Common myeloid progenitor, CD34-positive (primary cell): ENCODE measurements at regions not wholly inside any gene's neighbourhood (a gene's known extent, or its start where the extent isn't known, plus 50 kb on each side); places are given as distances from the start of the nearest gene placed in this dataset.

ENCODE experiments used
- CTCF ChIA-PET: fragments of 350-600 bp; sonication (Branson Sonifier 250); formaldehyde crosslinking; loops from one replicate; lab custom pipeline; 2021; ENCODE audit warnings: antibody characterized with exemption; lab: Charles Lee
- POLR2A ChIA-PET: fragments of 350-600 bp; sonication (Branson Sonifier 250); formaldehyde crosslinking; loops from one replicate; lab custom pipeline; 2021; ENCODE audit warnings: antibody characterized with exemption; lab: Charles Lee
- DNase-seq, 3 donors: peaks; one replicate each; pipeline versions ENCODE4 v3.0.0 to v3.0.0-alpha.2; 2013
- H3K27ac ChIP-seq, 2 experiments: 1 replicate in 1 of 2; 2 replicates in 1 of 2; pipeline ENCODE4 v1.7.0; 2013; ENCODE audit warnings: inconsistent platforms in 2 of 2, low read length in 2 of 2, mild to moderate bottlenecking in 2 of 2, low read depth in 1 of 2, moderate library complexity in 1 of 2; ENCODE audit not compliant: severe bottlenecking in 2 of 2, insufficient read depth in 1 of 2, poor library complexity in 1 of 2
- H3K27me3 ChIP-seq, 5 experiments: replicated peaks in 2 of 5; 1 replicate in 3 of 5; 2 replicates in 2 of 5; pipeline versions ENCODE4 v1.6.1 to v1.7.0; 2013; ENCODE audit warnings: low read length in 4 of 5, mild to moderate bottlenecking in 2 of 5, moderate library complexity in 2 of 5, inconsistent platforms in 1 of 5; ENCODE audit not compliant: insufficient read depth in 5 of 5, control insufficient read depth in 4 of 5
- H3K36me3 ChIP-seq, 4 experiments: 1 replicate in 2 of 4; 2 replicates in 2 of 4; pipeline versions ENCODE4 v1.6.1 to v1.7.0; 2013; ENCODE audit warnings: low read length in 3 of 4, control low read depth in 1 of 4, mild to moderate bottlenecking in 1 of 4; ENCODE audit not compliant: control insufficient read depth in 4 of 4, insufficient read depth in 4 of 4
- H3K4me1 ChIP-seq, 4 experiments: 1 replicate in 3 of 4; 2 replicates in 1 of 4; pipeline versions ENCODE4 v1.6.1 to v1.7.1; 2013; ENCODE audit warnings: low read length in 3 of 4, mild to moderate bottlenecking in 3 of 4, control low read depth in 1 of 4, inconsistent platforms in 1 of 4, moderate library complexity in 1 of 4; ENCODE audit not compliant: control insufficient read depth in 4 of 4, insufficient read depth in 4 of 4; ENCODE audit errors: control extremely low read depth in 1 of 4
- H3K4me3 ChIP-seq, 7 experiments: 1 replicate in 4 of 7; 2 replicates in 3 of 7; pipeline versions ENCODE4 v1.5.1 to v1.7.0; 2013; ENCODE audit warnings: mild to moderate bottlenecking in 7 of 7, low read length in 6 of 7, moderate library complexity in 6 of 7, inconsistent platforms in 2 of 7, low read depth in 2 of 7, control low read depth in 1 of 7; ENCODE audit not compliant: insufficient read depth in 4 of 7, control insufficient read depth in 1 of 7; ENCODE audit errors: extremely low read depth in 1 of 7
- H3K9me3 ChIP-seq, 5 experiments: 1 replicate in 4 of 5; 2 replicates in 1 of 5; pipeline versions ENCODE4 v1.6.1 to v1.7.1; 2013; ENCODE audit warnings: low read length in 4 of 5, mild to moderate bottlenecking in 2 of 5, inconsistent platforms in 1 of 5, low read depth in 1 of 5, moderate library complexity in 1 of 5; ENCODE audit not compliant: control insufficient read depth in 4 of 5, insufficient read depth in 2 of 5; ENCODE audit errors: control extremely low read depth in 1 of 5
- WGBS: methylation state at CpG from one replicate; pipeline ENCODE4 v1.1.5; 2013; ENCODE audit not compliant: insufficient coverage; 5-methylcytosine and 5-hydroxymethylcytosine counted together

GRCh38 chr7:85829817-85830432 lies 643.1 kb upstream of the SEMA3D start:
- CTCF ChIA-PET: interaction anchor here (0.7 to 4.3 kb wide), 8 partner anchors 9 to 806 kb away, joined by 3 to 35 read pairs (median 5); no protein-coding TSS in a partner anchor
- H3K4me1 ChIP-seq: no peaks in the 10 kb centered on the region
- WGBS: no CpG with 5 or more reads among the region's 3 CpGs
- H3K27ac ChIP-seq: no peak overlapping the region
- no peaks in the 10 kb centered on the region for H3K9me3 ChIP-seq
- no peak overlapping the region for H3K4me3 ChIP-seq
- POLR2A ChIA-PET: no interaction called here
- DNase-seq: peak; percentile 2 to 32 (median 24)
- no peaks in the 10 kb centered on the region for H3K27me3 ChIP-seq
- no peaks in the 10 kb centered on the region for H3K36me3 ChIP-seq

DNA sequence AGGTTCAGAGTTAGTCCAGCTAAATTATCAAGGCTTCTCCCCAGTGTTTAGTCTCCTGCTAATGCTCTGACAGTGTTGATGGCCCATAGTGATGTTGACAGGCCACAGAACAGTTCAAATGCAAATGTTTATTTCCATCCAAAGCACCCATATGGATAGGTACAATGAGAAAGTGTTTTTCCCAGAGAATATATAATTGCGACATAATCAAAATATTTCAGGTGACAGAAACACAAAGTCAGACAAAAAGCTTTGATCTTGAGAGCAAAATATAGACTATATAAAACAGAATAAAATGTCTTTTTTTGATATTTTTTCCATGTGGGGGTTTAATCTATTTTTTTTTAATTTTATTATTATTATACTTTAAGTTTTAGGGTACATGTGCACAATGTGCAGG lies 642.3 kb upstream of the SEMA3D start:
- Histone ChIP-seq H3K27ac (no peak overlapping the region), H3K36me3 (no peaks in the 10 kb centered on the region), H3K4me1 (no peaks in the 10 kb centered on the region), H3K27me3 (no peaks in the 10 kb centered on the region), H3K9me3 (no peaks in the 10 kb centered on the region), H3K4me3 (no peak overlapping the region)
- ChIA-PET CTCF (interaction anchor here (0.5 to 4.3 kb wide), 8 partner anchors 8 to 1893 kb away, joined by 3 to 35 read pairs (median 5); no protein-coding TSS in a partner anchor), POLR2A (no interaction called here)
- no peak for DNase-seq
- WGBS: no CpG with 5 or more reads among the region's 1 CpG

- ChIA-PET POLR2A (no interaction called here), CTCF (interaction anchor here (0.5 to 4.3 kb wide), 4 partner anchors 150 to 1893 kb away, joined by 3 to 35 read pairs (median 4); no protein-coding TSS in a partner anchor)
Observed at GRCh38 chr7:85828614-85829013, 641.8 kb upstream of the SEMA3D start.

DNA sequence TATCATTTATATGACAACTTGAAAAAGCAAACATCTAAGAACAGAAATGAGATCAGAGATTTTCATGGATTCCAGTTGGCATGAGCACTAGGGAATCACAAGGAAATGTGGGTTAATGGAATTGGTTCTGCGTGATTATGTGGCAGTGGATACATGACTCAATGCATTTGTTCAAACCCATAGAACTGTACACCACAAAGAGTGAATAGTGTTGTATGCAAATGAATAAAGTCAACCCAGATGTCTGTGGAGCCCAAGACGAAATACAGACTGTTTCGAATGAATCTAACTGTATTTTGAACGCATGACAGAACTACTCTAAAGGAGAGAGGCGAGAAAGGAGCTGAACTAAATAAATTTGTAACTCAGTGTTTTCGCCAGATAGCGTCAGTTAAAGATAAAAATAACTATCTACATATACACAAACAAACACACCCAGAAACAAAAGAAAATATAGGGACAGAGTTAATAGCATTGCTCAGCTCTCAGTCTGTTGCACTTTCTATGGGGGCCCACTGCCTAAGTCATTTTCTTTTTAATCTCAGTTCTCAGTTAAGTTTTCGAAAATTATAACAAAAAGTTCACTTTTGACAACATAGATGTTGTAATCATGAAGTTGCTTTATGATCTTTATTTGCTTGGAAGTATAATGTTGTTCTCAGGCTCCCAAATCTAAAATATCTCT lies 636.7 kb upstream of the SEMA3D start:
- Histone ChIP-seq H3K4me1 (no peaks in the 10 kb centered on the region), H3K27me3 (no peaks in the 10 kb centered on the region), H3K36me3 (no peaks in the 10 kb centered on the region), H3K4me3 (no peak overlapping the region), H3K27ac (no peak overlapping the region), H3K9me3 (peaks cover 0 to 5% (median 3%) of the 10 kb centered on the region in 5 experiments)
- ChIA-PET POLR2A (no interaction called here), CTCF (interaction anchor here (0.7 kb wide), 1 partner anchor 1330 kb away, joined by 3 read pairs; no protein-coding TSS in a partner anchor)
- 96% methylated on average over 4 of the region's 8 CpGs for WGBS
- no peak for DNase-seq

More at GRCh38 chr7:85828614-85829013, 641.8 kb upstream of the SEMA3D start:
- H3K4me3 ChIP-seq: no peak overlapping the region
- 100% methylated on average over 1 of the region's 2 CpGs for WGBS
- H3K4me1 ChIP-seq: no peaks in the 10 kb centered on the region
- H3K9me3 ChIP-seq: no peaks in the 10 kb centered on the region
- H3K27me3 ChIP-seq: no peaks in the 10 kb centered on the region
- DNase-seq: no peak
- no peak overlapping the region for H3K27ac ChIP-seq
- no peaks in the 10 kb centered on the region for H3K36me3 ChIP-seq

DNA sequence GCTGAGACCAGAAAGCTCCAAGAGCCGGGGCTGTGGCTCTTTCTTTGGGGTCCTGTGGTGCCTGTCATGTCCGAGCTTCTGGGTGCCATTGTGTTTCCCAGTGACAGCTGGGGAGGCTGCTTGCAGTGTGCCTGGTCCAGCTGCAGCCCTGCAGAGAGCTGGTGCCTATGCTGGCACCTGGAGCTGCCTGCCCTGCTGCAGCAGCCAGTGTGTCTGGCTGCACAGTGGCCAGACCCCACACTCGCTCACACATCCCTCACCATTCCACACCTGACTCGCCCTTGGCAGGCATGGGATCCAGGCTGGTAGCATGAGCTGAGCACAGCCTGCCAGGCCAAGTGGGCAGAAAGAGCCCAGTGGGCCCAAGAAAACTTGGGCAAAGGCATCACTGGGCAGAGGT lies 635.1 kb upstream of the SEMA3D start:
- DNase-seq: no peak
- CTCF ChIA-PET: interaction anchor here (1.2 kb wide), 1 partner anchor 8 kb away, joined by 5 read pairs; no protein-coding TSS in a partner anchor

GRCh38 chr7:85820702-85821443 lies 634.0 kb upstream of the SEMA3D start:
- no peak for DNase-seq
- ChIA-PET POLR2A (no interaction called here), CTCF (interaction anchor here (1.1 to 1.2 kb wide), 2 partner anchors 9 to 10 kb away, joined by 3 to 5 read pairs; no protein-coding TSS in a partner anchor)
- 97% methylated on average over 5 of the region's 5 CpGs for WGBS
- no peaks in the 10 kb centered on the region for H3K27me3 ChIP-seq
- no peak overlapping the region for H3K27ac ChIP-seq
- no peaks in the 10 kb centered on the region for H3K4me1 ChIP-seq
- H3K9me3 ChIP-seq: peaks cover 0 to 5% (median 3%) of the 10 kb centered on the region in 5 experiments
- H3K4me3 ChIP-seq: no peak overlapping the region
- no peaks in the 10 kb centered on the region for H3K36me3 ChIP-seq

More for the DNA sequence above, 635.1 kb upstream of the SEMA3D start:
- WGBS: 96% methylated on average over 4 of the region's 4 CpGs
- Histone ChIP-seq H3K4me3 (no peak overlapping the region), H3K9me3 (peaks cover 0 to 5% (median 3%) of the 10 kb centered on the region in 5 experiments), H3K36me3 (no peaks in the 10 kb centered on the region), H3K27me3 (no peaks in the 10 kb centered on the region), H3K4me1 (no peaks in the 10 kb centered on the region), H3K27ac (no peak overlapping the region)
- POLR2A ChIA-PET: no interaction called here
